GM18511 (cell line): ENCODE measurements at regions not wholly inside any gene's neighbourhood (a gene's known extent, or its start where the extent isn't known, plus 50 kb on each side); places are given as distances from the start of the nearest gene placed in this dataset.

ENCODE experiments used
- ATAC-seq: cut with Tn5 transposase; IDR thresholded peaks from one replicate; pipeline ENCODE4 v1.9.1; 2021; ENCODE audit warnings: mild to moderate bottlenecking, moderate library complexity; ENCODE audit not compliant: unreplicated experiment

DNA sequence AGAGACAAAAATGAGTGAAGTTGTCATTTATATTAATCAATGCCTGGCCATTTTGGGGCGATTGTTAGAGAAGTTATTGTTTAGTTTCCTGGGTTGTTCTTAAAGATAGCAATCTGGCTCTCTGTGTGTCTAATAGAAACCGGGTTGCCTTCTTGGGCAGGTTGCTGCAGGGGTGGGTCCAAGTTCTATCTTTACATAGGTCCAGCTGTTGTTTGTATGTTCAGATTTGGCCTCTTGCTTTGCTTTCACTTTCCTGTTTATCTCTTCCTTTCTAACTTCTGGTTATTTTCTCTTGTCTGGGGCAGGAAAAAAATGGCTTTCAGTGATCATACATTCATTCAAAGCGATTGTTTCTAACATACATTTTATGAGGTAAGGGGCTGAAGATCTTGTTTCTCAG, 128.4 kb upstream of the NOX3 start:
- no peak for ATAC-seq

GRCh38 chr6:155582016-155582991, 126.7 kb upstream of the NOX3 start:
- ATAC-seq, result no peak

GRCh38 chr6:155580904-155581303, 125.3 kb upstream of the NOX3 start:
- ATAC-seq, result no peak

DNA sequence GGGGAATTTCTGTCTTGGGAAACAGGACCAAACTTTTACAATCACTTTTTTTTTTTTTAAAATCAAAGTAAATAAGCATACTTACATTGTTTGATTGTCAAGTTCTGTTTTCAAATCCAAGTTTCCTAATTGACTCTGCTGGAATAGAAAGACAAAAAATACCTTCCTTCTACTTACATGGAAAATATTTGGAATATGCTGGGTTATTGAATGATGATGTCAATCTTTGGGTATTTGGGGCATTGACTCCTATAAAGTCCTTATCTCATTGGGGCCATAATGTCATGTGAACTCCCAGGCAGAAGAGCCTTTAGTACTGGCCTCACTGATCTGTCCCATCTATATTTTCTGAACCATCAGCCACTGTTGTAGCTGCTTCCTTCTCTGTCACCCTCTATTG, 122.6 kb upstream of the NOX3 start:
- no peak for ATAC-seq

GRCh38 chr6:155561966-155562364, 106.3 kb upstream of the NOX3 start:
- no peak for ATAC-seq

DNA sequence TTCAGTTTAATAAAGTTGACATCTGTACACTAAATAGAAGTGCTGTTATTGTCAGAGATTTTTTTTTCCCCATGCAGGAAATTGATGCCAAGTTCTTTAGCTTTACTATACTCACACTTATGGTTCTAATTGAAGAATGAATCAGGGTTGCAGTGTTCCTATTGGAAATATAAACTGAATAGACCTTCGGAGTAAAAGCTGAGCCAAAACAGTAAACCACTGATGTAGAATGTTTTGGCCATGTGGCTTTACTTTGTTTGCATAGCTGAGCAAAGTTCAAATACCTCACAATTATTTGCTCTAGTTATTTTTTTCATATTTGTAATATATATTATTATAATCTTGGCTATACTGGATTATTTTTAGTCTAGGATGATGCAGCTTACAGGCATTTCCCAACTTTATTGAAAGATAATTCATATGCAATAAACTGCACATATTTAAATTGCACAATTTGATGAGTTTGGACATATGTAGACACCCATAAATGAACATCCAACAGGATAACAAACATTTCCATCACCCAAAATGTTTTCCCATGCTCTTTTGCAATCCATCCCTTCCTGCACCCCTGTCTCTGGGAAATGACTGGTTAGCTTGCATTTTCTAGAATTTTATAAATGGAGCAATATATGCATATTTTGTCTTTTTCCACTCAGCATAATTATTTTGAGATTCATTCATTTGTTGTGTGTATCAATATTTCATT, 105.8 kb upstream of the NOX3 start:
- no peak for ATAC-seq

GRCh38 chr6:155549928-155550327, 94.3 kb upstream of the NOX3 start:
- ATAC-seq, result no peak

GRCh38 chr6:155549028-155549798, 93.6 kb upstream of the NOX3 start:
- ATAC-seq, result no peak

DNA sequence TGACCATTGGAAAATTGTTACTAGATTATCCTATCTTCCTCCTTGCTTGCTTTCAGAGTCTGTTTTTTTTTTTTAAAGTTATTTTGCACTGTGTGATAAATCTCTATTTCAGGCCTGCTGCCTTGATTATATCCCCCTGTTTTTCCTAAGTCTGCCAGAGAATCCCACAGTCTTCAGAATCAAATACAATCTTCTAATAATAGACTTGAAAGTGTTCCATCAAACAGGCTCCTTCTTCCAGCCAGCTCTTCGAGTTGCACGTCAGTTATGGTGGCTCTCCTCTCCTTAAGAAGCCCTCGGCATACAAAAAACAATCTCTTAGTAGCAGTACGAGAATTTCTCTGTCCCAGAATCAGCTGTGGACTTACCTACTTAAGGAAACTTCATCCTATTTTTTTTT, 92.9 kb upstream of the NOX3 start:
- ATAC-seq, result no peak

- ATAC-seq, result no peak
Measured at GRCh38 chr6:155544677-155545076, 89.0 kb upstream of the NOX3 start.

DNA sequence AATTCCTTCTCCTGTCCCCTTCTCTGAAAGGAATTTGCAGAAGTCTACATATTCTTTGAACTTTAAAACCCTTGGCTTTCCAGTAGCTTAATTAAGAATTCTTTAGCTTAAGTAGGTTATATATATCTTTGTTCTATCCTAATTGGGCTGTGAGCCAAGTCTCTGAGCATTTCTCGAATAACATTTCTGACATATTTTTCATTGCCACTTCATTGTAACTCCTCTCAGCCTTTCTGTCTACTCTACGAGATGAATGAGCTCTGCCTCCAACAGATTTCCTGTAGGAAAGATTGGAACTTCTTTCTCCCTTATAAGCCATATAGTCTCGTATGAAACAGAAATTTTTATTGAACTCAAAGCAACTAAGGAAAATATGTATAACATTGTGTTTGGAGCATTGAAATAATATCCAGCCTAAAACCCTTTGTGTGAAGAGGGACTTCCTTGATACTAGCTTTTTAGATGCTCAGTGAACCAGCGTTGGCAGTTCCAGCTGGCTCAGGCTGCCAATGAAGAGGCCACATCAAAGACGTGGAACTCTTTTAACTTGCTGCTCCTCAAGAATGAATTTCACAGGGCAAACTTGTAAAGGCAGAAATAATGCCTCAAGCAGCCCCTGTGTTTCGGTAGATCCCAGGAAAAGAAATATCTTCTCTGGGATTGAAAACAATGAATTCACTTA, 87.7 kb upstream of the NOX3 start:
- no peak for ATAC-seq

DNA sequence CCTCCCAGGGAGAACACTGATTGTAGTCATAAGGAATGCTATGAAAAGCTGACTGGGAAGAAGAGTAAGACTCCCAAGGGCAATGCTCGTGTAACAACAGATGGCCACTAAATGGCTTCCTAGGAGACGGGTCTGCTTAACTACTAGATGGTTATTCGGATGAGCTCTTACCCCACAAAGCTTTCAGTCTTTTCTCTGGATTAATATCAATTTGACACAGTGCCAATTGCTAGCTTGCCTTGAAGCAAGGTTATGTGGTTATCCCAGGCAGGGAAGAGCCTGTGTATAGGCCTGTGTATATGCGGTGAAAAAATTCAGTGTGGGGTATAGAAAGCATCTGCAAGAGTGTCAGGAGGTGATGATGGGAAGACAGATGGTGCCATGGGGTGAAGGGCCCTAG, 86.4 kb upstream of the NOX3 start:
- ATAC-seq, result no peak

GRCh38 chr6:155538708-155539390, 83.2 kb upstream of the NOX3 start:
- ATAC-seq, result no peak

GRCh38 chr6:155534678-155535077, 79.0 kb upstream of the NOX3 start:
- no peak for ATAC-seq

GRCh38 chr6:155530219-155530834, 74.7 kb upstream of the NOX3 start:
- peak; percentile 77 for ATAC-seq

GRCh38 chr6:155529814-155530213, 74.2 kb upstream of the NOX3 start:
- ATAC-seq, result peak; percentile 37

- ATAC-seq, result peak; percentile 69
Measured at GRCh38 chr6:155528982-155529453, 73.4 kb upstream of the NOX3 start.

- no peak for ATAC-seq
Measured at GRCh38 chr6:155528335-155528734, 72.7 kb upstream of the NOX3 start.

GRCh38 chr6:155527443-155527842, 71.8 kb upstream of the NOX3 start:
- no peak for ATAC-seq
